Subcutaneous abdominal adipose tissue (tissue), 5 donors: ENCODE measurements at regions not wholly inside any gene's neighbourhood (a gene's known extent, or its start where the extent isn't known, plus 50 kb on each side); places are given as distances from the start of the nearest gene placed in this dataset.

Experiments used
- H3K27ac ChIP-seq: one replicate; pipeline ENCODE4 v1.7.0; 2013; ENCODE audit warnings: low read depth, mild to moderate bottlenecking, inconsistent platforms, low read length, moderate library complexity
- H3K27me3 ChIP-seq, 5 donors: one replicate each; pipeline ENCODE4 v1.7.0; 2013; ENCODE audit warnings: low read length in 5 of 5, inconsistent platforms in 1 of 5; ENCODE audit not compliant: control insufficient read depth in 5 of 5, insufficient read depth in 4 of 5
- H3K36me3 ChIP-seq, 5 donors: one replicate each; pipeline ENCODE4 v1.7.0; 2013; ENCODE audit warnings: low read length in 5 of 5; ENCODE audit not compliant: control insufficient read depth in 5 of 5, insufficient read depth in 5 of 5
- H3K4me1 ChIP-seq, 5 donors: one replicate each; pipeline ENCODE4 v1.7.0; 2013; ENCODE audit warnings: low read length in 5 of 5, mild to moderate bottlenecking in 3 of 5, moderate library complexity in 1 of 5; ENCODE audit not compliant: control insufficient read depth in 5 of 5, insufficient read depth in 5 of 5
- H3K4me3 ChIP-seq, 5 donors: one replicate each; pipeline ENCODE4 v1.7.0; 2013; ENCODE audit warnings: low read length in 5 of 5, low read depth in 1 of 5
- H3K9ac ChIP-seq, 5 donors: one replicate each; pipeline ENCODE4 v1.7.0; 2013; ENCODE audit warnings: low read length in 5 of 5, mild to moderate bottlenecking in 4 of 5, moderate library complexity in 3 of 5
- H3K9me3 ChIP-seq, 5 donors: one replicate each; pipeline ENCODE4 v1.7.0; 2013; ENCODE audit warnings: low read length in 5 of 5; ENCODE audit not compliant: control insufficient read depth in 5 of 5
- donor health status: healthy.
- donor health status: healthy.
- donor health status: healthy.
- donor health status: healthy.
- donor health status: healthy.

DNA sequence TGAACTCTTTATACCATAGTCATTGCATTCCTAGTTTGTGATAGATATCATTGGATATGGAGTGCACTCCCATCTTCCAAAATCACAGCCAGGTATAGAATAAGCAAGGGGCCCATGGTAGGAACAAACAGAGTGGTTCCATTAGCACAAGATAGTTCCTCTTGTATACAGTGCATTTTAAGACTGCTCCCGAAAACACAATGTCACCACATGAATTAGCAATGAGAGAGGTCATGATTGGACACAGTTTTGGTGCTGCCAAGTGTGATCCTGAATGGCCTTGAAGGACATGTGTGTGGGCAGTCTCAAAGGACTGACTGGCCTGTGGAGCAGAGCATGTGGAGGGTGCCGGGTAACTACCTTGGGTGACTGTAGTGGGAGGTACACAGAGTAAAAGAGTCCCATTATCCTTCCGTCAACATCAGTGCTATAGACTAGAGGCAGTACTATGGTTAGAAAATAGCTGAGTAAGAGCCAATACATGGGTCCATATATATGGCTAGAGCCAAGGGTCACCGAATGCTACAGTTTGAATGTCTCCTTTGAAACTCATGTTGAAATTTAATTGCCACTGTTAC is 549.9 kb downstream of the DSC3 start:
- H3K4me3 ChIP-seq, result no peak overlapping the region
- H3K27ac ChIP-seq, result no peak overlapping the region
- no peak overlapping the region for H3K9ac ChIP-seq
- H3K36me3 ChIP-seq, result no peaks in the 10 kb centered on the region
- no peaks in the 10 kb centered on the region for H3K4me1 ChIP-seq
- no peaks in the 10 kb centered on the region for H3K27me3 ChIP-seq
- no peaks in the 10 kb centered on the region for H3K9me3 ChIP-seq

DNA sequence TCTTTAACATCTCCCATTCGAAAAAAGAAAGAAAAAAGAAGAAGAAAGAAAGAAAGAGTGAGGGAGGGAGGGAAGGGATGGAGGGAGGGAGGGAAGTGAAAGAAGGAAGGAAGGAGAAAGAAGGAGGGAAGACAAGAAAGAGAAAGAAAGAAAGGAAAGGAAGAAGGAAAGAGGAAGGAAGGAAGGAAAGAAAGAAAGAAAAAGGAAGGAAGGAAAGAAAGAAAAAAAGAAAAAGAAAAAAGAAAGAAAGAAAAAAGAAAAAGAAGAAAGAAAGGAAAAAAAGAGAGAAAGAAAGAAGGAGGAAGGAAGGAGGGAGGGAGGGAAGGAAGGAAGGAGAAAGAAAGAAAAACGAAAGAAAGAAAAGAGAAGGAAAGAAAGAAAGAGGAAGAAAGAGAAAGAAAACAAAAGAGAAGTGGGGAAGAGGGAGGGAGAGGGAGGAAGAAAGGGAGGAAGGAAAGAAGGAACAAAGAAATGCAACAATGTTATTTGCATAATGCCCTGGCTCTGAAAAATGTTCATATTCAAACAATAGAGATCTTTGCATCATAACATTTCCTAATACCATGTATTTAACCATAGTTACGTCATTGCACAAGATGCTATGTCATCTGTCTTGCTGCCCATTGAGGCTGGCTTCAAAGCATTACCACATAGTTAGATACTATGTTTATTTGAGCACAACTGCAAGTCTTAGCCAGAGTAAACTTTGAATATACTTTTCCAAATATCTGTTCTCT is 550.6 kb downstream of the DSC3 start:
- no peaks in the 10 kb centered on the region for H3K27me3 ChIP-seq
- no peaks in the 10 kb centered on the region for H3K36me3 ChIP-seq
- no peak overlapping the region for H3K4me3 ChIP-seq
- no peak overlapping the region for H3K27ac ChIP-seq
- no peaks in the 10 kb centered on the region for H3K4me1 ChIP-seq
- no peak overlapping the region for H3K9ac ChIP-seq
- H3K9me3 ChIP-seq, result no peaks in the 10 kb centered on the region

DNA sequence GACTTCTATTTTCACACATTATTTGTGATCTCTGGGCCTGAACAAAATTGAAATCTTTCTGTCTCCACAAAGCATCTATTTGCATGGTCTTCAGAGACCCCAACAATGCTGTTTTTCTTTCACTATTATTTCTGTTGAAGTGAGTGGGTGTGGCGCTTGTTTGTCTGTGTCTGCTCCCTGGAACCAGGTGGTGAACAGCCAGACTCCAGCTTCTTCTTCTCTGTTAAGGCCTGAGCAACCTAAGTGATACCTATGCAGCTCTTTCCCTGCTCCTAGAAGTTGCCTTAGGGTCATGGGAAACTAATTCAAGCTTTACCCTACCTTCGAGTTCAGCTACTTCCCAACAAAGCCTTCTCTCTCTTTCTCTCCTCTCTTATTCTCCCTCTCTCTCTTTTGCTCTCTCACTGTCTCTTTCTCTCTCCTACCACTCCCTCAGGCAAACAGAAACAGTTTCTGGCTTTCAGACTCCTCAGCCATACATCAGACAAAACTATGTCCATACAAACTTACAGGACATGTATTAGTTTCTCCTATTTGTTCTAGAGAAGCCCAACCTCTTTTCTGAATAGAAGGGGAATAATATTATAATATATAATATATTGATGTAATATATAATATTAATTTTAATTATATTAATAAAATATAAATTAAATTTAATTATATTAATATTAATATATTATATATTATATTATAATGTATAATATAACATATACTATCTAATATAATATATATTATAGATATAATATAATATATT is 552.5 kb downstream of the DSC3 start:
- H3K36me3 ChIP-seq, result no peaks in the 10 kb centered on the region
- H3K4me1 ChIP-seq, result no peaks in the 10 kb centered on the region
- H3K27me3 ChIP-seq, result no peaks in the 10 kb centered on the region
- no peaks in the 10 kb centered on the region for H3K9me3 ChIP-seq
- H3K27ac ChIP-seq, result no peak overlapping the region
- H3K4me3 ChIP-seq, result no peak overlapping the region
- H3K9ac ChIP-seq, result no peak overlapping the region

DNA sequence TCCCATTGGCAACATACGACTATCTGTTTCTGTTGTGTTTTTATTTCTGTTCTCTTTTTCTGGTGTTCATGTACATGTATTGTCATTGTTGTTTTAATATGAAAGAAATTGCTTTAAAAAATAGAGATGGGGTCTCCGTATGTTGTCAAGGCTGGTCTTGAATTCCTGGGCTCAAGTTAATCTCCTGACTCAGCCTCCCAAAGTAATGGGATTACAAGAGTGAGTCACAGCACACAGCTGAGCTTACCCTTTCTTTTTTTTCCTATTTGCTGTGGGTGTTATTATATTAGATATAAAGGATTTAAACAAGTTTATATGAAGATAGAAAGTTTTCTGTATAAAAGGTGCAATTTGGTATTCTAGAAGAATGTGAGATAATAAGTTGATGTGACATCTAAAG is 554.6 kb downstream of the DSC3 start:
- H3K9me3 ChIP-seq, result no peaks in the 10 kb centered on the region
- no peak overlapping the region for H3K27ac ChIP-seq
- H3K9ac ChIP-seq, result no peak overlapping the region
- H3K36me3 ChIP-seq, result no peaks in the 10 kb centered on the region
- no peaks in the 10 kb centered on the region for H3K4me1 ChIP-seq
- no peaks in the 10 kb centered on the region for H3K27me3 ChIP-seq
- H3K4me3 ChIP-seq, result no peak overlapping the region

GRCh38 chr18:30486856-30487255 is 555.7 kb downstream of the DSC3 start:
- peaks cover 0 to 2% (median 0%) of the 10 kb centered on the region in 5 donors for H3K9me3 ChIP-seq
- no peak overlapping the region for H3K9ac ChIP-seq

GRCh38 chr18:30485078-30485477 is 557.5 kb downstream of the DSC3 start:
- no peak overlapping the region for H3K9ac ChIP-seq
- H3K27me3 ChIP-seq, result no peaks in the 10 kb centered on the region
- H3K27ac ChIP-seq, result no peak overlapping the region
- no peak overlapping the region for H3K4me3 ChIP-seq
- H3K4me1 ChIP-seq, result no peaks in the 10 kb centered on the region
- peaks cover 0 to 6% (median 0%) of the 10 kb centered on the region in 5 donors for H3K9me3 ChIP-seq
- no peaks in the 10 kb centered on the region for H3K36me3 ChIP-seq

More at GRCh38 chr18:30486856-30487255, 555.7 kb downstream of the DSC3 start:
- Histone ChIP-seq H3K27me3 (no peaks in the 10 kb centered on the region), H3K36me3 (no peaks in the 10 kb centered on the region), H3K27ac (no peak overlapping the region), H3K4me1 (no peaks in the 10 kb centered on the region), H3K4me3 (no peak overlapping the region)

GRCh38 chr18:30481871-30482270 is 560.7 kb downstream of the DSC3 start:
- H3K27ac ChIP-seq, result no peak overlapping the region
- H3K27me3 ChIP-seq, result no peaks in the 10 kb centered on the region
- H3K9ac ChIP-seq, result no peak overlapping the region
- peaks cover 0 to 6% (median 0%) of the 10 kb centered on the region in 5 donors for H3K9me3 ChIP-seq
- no peak overlapping the region for H3K4me3 ChIP-seq
- H3K36me3 ChIP-seq, result no peaks in the 10 kb centered on the region
- H3K4me1 ChIP-seq, result no peaks in the 10 kb centered on the region

DNA sequence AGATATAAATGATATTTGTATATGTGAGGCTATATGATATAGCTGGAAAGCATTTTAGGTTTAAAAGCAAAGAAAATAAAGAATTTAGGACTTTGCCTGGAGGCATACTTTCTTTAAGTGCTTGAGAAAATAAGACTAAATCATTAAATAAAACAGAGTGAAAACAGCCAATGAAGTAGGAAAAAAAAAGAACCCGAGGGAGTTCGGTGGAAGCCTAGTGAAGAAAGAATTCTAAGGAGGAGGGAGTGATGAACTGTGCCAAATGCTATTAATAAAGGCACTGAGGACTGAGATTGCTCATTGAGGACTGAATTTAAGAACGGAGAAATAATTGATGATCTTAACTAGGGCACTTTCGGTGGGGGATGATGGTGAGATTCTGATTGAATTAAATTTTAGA is 573.5 kb downstream of the DSC3 start:
- Histone ChIP-seq H3K27ac (no peak overlapping the region), H3K9ac (no peak overlapping the region), H3K4me1 (no peaks in the 10 kb centered on the region), H3K36me3 (no peaks in the 10 kb centered on the region), H3K4me3 (no peak overlapping the region), H3K27me3 (no peaks in the 10 kb centered on the region), H3K9me3 (no peaks in the 10 kb centered on the region)

DNA sequence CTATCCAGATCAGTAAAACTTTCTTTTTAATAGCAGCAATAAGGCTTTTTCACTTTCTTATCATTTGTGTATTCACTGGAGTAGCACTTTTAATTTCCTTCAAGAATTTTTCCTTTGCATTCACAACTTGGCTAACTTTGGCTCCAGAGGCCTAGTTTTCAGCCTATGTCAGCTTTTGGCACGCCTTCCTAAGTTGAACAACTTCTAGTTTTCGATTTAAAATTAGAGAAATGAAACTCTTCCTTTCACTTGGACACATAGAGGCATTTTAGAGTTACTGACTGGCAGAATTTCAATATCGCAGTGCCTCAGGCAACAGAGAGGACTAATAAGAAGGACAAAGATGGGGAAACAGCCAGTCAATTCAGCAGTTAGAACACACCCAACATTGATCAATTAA is 577.4 kb downstream of the DSC3 start:
- Histone ChIP-seq H3K36me3 (no peaks in the 10 kb centered on the region), H3K9me3 (no peaks in the 10 kb centered on the region), H3K27me3 (no peaks in the 10 kb centered on the region), H3K4me3 (no peak overlapping the region), H3K27ac (no peak overlapping the region), H3K4me1 (no peaks in the 10 kb centered on the region), H3K9ac (no peak overlapping the region)

DNA sequence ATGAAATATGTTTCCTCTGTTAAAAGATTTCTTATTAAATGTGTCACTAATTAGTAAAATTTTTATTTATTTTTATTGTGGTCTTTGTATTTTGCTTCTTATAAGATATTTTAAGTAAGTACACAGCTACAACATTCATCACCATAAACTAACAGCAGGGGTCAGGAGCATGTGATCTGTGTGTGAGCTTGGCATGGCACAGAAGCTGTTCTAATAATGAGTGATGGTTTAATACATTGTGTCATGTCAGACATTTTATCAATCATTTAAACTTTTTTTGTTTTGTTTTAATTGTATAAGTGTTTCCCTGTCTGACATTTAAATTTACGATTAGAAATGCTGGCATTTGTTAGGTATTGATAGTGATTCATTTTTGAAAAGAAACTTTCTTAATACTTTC is 585.4 kb downstream of the DSC3 start:
- no peak overlapping the region for H3K4me3 ChIP-seq
- no peaks in the 10 kb centered on the region for H3K27me3 ChIP-seq
- no peaks in the 10 kb centered on the region for H3K9me3 ChIP-seq
- H3K4me1 ChIP-seq, result no peaks in the 10 kb centered on the region
- no peak overlapping the region for H3K27ac ChIP-seq
- H3K9ac ChIP-seq, result no peak overlapping the region
- H3K36me3 ChIP-seq, result no peaks in the 10 kb centered on the region
